Heart left ventricle (tissue), 16 donors: ENCODE measurements at regions not wholly inside any gene's neighbourhood (a gene's known extent, or its start where the extent isn't known, plus 50 kb on each side); places are given as distances from the start of the nearest gene placed in this dataset.

ENCODE experiments used
- ATAC-seq, 4 donors: fragments of 200-7000 bp; cut with Tn5 transposase; one replicate each; pipeline ENCODE4 v1.9.1; 2020 to 2022; ENCODE audit warnings: moderate library complexity in 4 of 4, mild to moderate bottlenecking in 3 of 4, moderate number of reproducible peaks in 1 of 4
- DNase-seq, 5 donors: peaks; one replicate each; pipeline ENCODE4 v3.0.0-alpha.2; 2020
- H3K27ac ChIP-seq, 12 donors: fragments of 200-600 bp; sonication (generic) in 4 of 12; one replicate each; pipeline versions ENCODE4 v1.5.0 to v1.8.0; 2016 to 2022; ENCODE audit warnings: mild to moderate bottlenecking in 2 of 12
- H3K27me3 ChIP-seq, 9 donors: fragments of 200-600 bp; sonication (generic) in 2 of 9; one replicate each; pipeline versions ENCODE4 v1.5.1 to v1.8.0; 2016 to 2022; ENCODE audit warnings: mild to moderate bottlenecking in 3 of 9
- H3K36me3 ChIP-seq, 9 donors: fragments of 200-600 bp; sonication (generic) in 2 of 9; one replicate each; pipeline versions ENCODE4 v1.5.0 to v1.8.0; 2018 to 2022; ENCODE audit warnings: mild to moderate bottlenecking in 2 of 9
- H3K4me1 ChIP-seq, 12 donors: fragments of 200-600 bp; sonication (generic) in 4 of 12; one replicate each; pipeline versions ENCODE4 v1.5.0 to v1.8.0; 2016 to 2022; ENCODE audit warnings: mild to moderate bottlenecking in 3 of 12
- H3K4me3 ChIP-seq, 12 donors: fragments of 200-600 bp; sonication (generic) in 4 of 12; one replicate each; pipeline versions ENCODE4 v1.5.0 to v1.8.0; 2017 to 2022; ENCODE audit warnings: mild to moderate bottlenecking in 9 of 12, moderate library complexity in 4 of 12
- H3K9me3 ChIP-seq, 12 donors: fragments of 200-600 bp; sonication (generic) in 4 of 12; one replicate each; pipeline versions ENCODE4 v1.5.0 to v1.8.0; 2016 to 2022; ENCODE audit warnings: mild to moderate bottlenecking in 1 of 12
- CTCF ChIP-seq, 12 donors: fragments of 200-600 bp; sonication (generic) in 4 of 12; IDR thresholded peaks; one replicate each; pipeline versions ENCODE4 v1.5.0 to v1.8.0; 2018 to 2022; ENCODE audit warnings: antibody characterized with exemption in 12 of 12, mild to moderate bottlenecking in 5 of 12
- POLR2A ChIP-seq, 2 donors: fragments of 450-650 bp; IDR thresholded peaks; one replicate each; pipeline ENCODE4 v1.6.1; 2017; ENCODE audit warnings: antibody characterized with exemption in 2 of 2, mild to moderate bottlenecking in 2 of 2, moderate library complexity in 2 of 2
- WGBS, 4 donors: extraction: QIAGEN DNeasy Blood & Tissue Kit in 2 of 4; methylation state at CpG; one replicate each; pipeline versions ENCODE4 v1.1.5 to v1.1.7; 2013 to 2018; 5-methylcytosine and 5-hydroxymethylcytosine counted together
- intact Hi-C, 10 donors: fragments of 100-400 bp; cut with DNase I; formaldehyde crosslinking; loops; one replicate each; pipeline versions ENCODE4 v1.11.1 to v1.14.2; 2022
- donor health status: ischemic (EF 13 %, LVEDD 7.1; RV severe dilation, severe dysfunction).
- donor health status: healthy with polysubstance abuse.
- donor health status: DM: no; HTN: yes; CAD: no.
- donor health status: DM: no; HTN: no; CAD: no.
- donor health status: ischemic (EF 25% LVEDD 6.9; RV normal size, moderate dysfunction).
- donor health status: ischemic (EF 25% LVEDD 5.7; RV mildly dilated, moderate dysfunction).
- donor health status: healthy.
- donor health status: DM: yes; HTN: yes; CAD: no.
- donor health status: ischemic (EF 35%, LVEDD 5.7; RV mildly dilated, moderate dysfunction).
- donor health status: nonischemic (EF 11% LVEDD 7.7; RV severe dilation, severe dysfunction).
- donor health status: DM: yes; HTN: yes; CAD: no.
- donor health status: PGD.
- donor health status: ischemic (EF 29% LVEDD 5.4; RV normal size, mild dysfunction).
- donor health status: nonischemic (EF 23%, LVEDD 6.1; RV moderate dilation, normal function).

GRCh38 chr7:131012477-131013031 lies 278.5 kb upstream of the KLF14 start:
- Histone ChIP-seq H3K36me3 (peaks cover 0 to 12% (median 0%) of the 10 kb centered on the region in 9 donors), H3K27me3 (no peaks in the 10 kb centered on the region), H3K27ac (peak overlapping the region in 10 of 12 donors; percentile 7 to 79 (median 58)), H3K9me3 (no peaks in the 10 kb centered on the region), H3K4me3 (no peak overlapping the region), H3K4me1 (peaks cover 15 to 94% (median 64%) of the 10 kb centered on the region in 12 donors)
- DNase-seq (no peak), ATAC-seq (peak; percentile 12 to 54 (median 18))
- TF ChIP-seq POLR2A (IDR thresholded peaks at IDR 0.05) (no peak), CTCF (IDR thresholded peaks at IDR 0.05) (no peak)
- WGBS, 4 donors: 79 to 90% (median 82%) methylated on average over 7 of the region's 7 CpGs
- intact Hi-C loops: loop anchor here in 1 of 10 donors (5.0 kb wide), 1 partner anchor 115 kb away; no protein-coding TSS in a partner anchor

GRCh38 chr7:131013716-131014115 lies 279.7 kb upstream of the KLF14 start:
- H3K27ac ChIP-seq: no peak overlapping the region
- intact Hi-C loops: loop anchor here in 1 of 10 donors (5.0 kb wide), 1 partner anchor 116 kb away; no protein-coding TSS in a partner anchor
- ATAC-seq: no peak

GRCh38 chr7:131014906-131015656 lies 281.1 kb upstream of the KLF14 start:
- no peaks in the 10 kb centered on the region for H3K9me3 ChIP-seq
- ATAC-seq (no peak), DNase-seq (no peak)
- peaks cover 0 to 7% (median 0%) of the 10 kb centered on the region in 9 donors for H3K36me3 ChIP-seq
- intact Hi-C loops: loop anchor here in 1 of 10 donors (5.0 kb wide), 1 partner anchor 118 kb away; no protein-coding TSS in a partner anchor
- H3K4me1 ChIP-seq: peaks cover 8 to 90% (median 62%) of the 10 kb centered on the region in 12 donors
- no peak overlapping the region for H3K4me3 ChIP-seq
- TF ChIP-seq POLR2A (IDR thresholded peaks at IDR 0.05) (no peak), CTCF (IDR thresholded peaks at IDR 0.05) (no peak)
- 89 to 95% (median 93%) methylated on average over 7 of the region's 7 CpGs for WGBS, 4 donors
- no peak overlapping the region for H3K27ac ChIP-seq
- H3K27me3 ChIP-seq: no peaks in the 10 kb centered on the region

More at GRCh38 chr7:131013716-131014115, 279.7 kb upstream of the KLF14 start:
- Histone ChIP-seq H3K36me3 (peaks cover 0 to 12% (median 0%) of the 10 kb centered on the region in 9 donors), H3K9me3 (no peaks in the 10 kb centered on the region), H3K27me3 (no peaks in the 10 kb centered on the region), H3K4me3 (no peak overlapping the region), H3K4me1 (peaks cover 15 to 90% (median 62%) of the 10 kb centered on the region in 12 donors)
- DNase-seq: no peak
- TF ChIP-seq CTCF (IDR thresholded peaks at IDR 0.05): no peak
- no peak for TF ChIP-seq POLR2A (IDR thresholded peaks at IDR 0.05)
- WGBS, 4 donors: 90 to 93% (median 91%) methylated on average over 11 of the region's 11 CpGs

GRCh38 chr7:131015657-131015958 lies 281.6 kb upstream of the KLF14 start:
- no peaks in the 10 kb centered on the region for H3K27me3 ChIP-seq
- H3K36me3 ChIP-seq: peaks cover 0 to 7% (median 0%) of the 10 kb centered on the region in 9 donors
- no peak overlapping the region for H3K4me3 ChIP-seq
- WGBS, 4 donors: 77 to 84% (median 80%) methylated on average over 3 of the region's 3 CpGs
- intact Hi-C loops: no loop called here
- TF ChIP-seq POLR2A (IDR thresholded peaks at IDR 0.05) (no peak), CTCF (IDR thresholded peaks at IDR 0.05) (no peak)
- peaks cover 8 to 90% (median 65%) of the 10 kb centered on the region in 12 donors for H3K4me1 ChIP-seq
- DNase-seq: no peak
- H3K27ac ChIP-seq: no peak overlapping the region
- no peak for ATAC-seq
- no peaks in the 10 kb centered on the region for H3K9me3 ChIP-seq
